ENCODE measurements at regions not wholly inside any gene's neighbourhood (a gene's known extent, or its start where the extent isn't known, plus 50 kb on each side); places are given as distances from the start of the nearest gene placed in this dataset.
"Not testable (repeated sequence)": the region's sequence is repeated elsewhere in the genome, so short reads cannot be mapped to it uniquely, and the experiment has no call there.

GRCh38 chr3:110506890-110507289 lies 564.7 kb upstream of the NECTIN3 start:
- no peak overlapping the region for H3K4me3 ChIP-seq (ENCODE audit: low read length)
- no peaks in the 10 kb centered on the region for H3K4me1 ChIP-seq (ENCODE audit: insufficient read depth, low read length)
- no peaks in the 10 kb centered on the region for H3K27me3 ChIP-seq (ENCODE audit: insufficient read depth, low read length)
- H3K9me3 ChIP-seq (ENCODE audit: low read depth, low read length) = no peaks in the 10 kb centered on the region

- H3K27me3 ChIP-seq (ENCODE audit: insufficient read depth, low read length); H3K4me3 ChIP-seq (ENCODE audit: low read length); H3K4me1 ChIP-seq (ENCODE audit: insufficient read depth, low read length); H3K9me3 ChIP-seq (ENCODE audit: low read depth, low read length): not testable (repeated sequence)
Measured at GRCh38 chr3:110507570-110507969, 564.0 kb upstream of the NECTIN3 start.

- H3K4me1 ChIP-seq (ENCODE audit: insufficient read depth, low read length) = no peaks in the 10 kb centered on the region
- no peaks in the 10 kb centered on the region for H3K9me3 ChIP-seq (ENCODE audit: low read depth, low read length)
- no peaks in the 10 kb centered on the region for H3K27me3 ChIP-seq (ENCODE audit: insufficient read depth, low read length)
- no peak overlapping the region for H3K4me3 ChIP-seq (ENCODE audit: low read length)
Measured at GRCh38 chr3:110512961-110513360, 558.7 kb upstream of the NECTIN3 start.

GRCh38 chr3:110518031-110518430 lies 553.6 kb upstream of the NECTIN3 start:
- Histone ChIP-seq H3K4me1 (ENCODE audit: insufficient read depth, low read length) (no peaks in the 10 kb centered on the region), H3K4me3 (ENCODE audit: low read length) (no peak overlapping the region), H3K9me3 (ENCODE audit: low read depth, low read length) (no peaks in the 10 kb centered on the region), H3K27me3 (ENCODE audit: insufficient read depth, low read length) (no peaks in the 10 kb centered on the region)

- Histone ChIP-seq H3K4me1 (ENCODE audit: insufficient read depth, low read length) (no peaks in the 10 kb centered on the region), H3K9me3 (ENCODE audit: low read depth, low read length) (no peaks in the 10 kb centered on the region), H3K27me3 (ENCODE audit: insufficient read depth, low read length) (no peaks in the 10 kb centered on the region), H3K4me3 (ENCODE audit: low read length) (no peak overlapping the region)
Measured at GRCh38 chr3:110519071-110519470, 552.5 kb upstream of the NECTIN3 start.

GRCh38 chr3:110521019-110521418 lies 550.6 kb upstream of the NECTIN3 start:
- Histone ChIP-seq H3K9me3 (ENCODE audit: low read depth, low read length) (no peaks in the 10 kb centered on the region), H3K27me3 (ENCODE audit: insufficient read depth, low read length) (no peaks in the 10 kb centered on the region), H3K4me1 (ENCODE audit: insufficient read depth, low read length) (no peaks in the 10 kb centered on the region), H3K4me3 (ENCODE audit: low read length) (no peak overlapping the region)

- not testable (repeated sequence) for H3K9me3 ChIP-seq (ENCODE audit: low read depth, low read length); H3K27me3 ChIP-seq (ENCODE audit: insufficient read depth, low read length); H3K4me3 ChIP-seq (ENCODE audit: low read length); H3K4me1 ChIP-seq (ENCODE audit: insufficient read depth, low read length)
Measured at GRCh38 chr3:110525558-110526064, 546.0 kb upstream of the NECTIN3 start.

- H3K27me3 ChIP-seq (ENCODE audit: insufficient read depth, low read length) = no peaks in the 10 kb centered on the region
- H3K4me1 ChIP-seq (ENCODE audit: insufficient read depth, low read length) = no peaks in the 10 kb centered on the region
- H3K9me3 ChIP-seq (ENCODE audit: low read depth, low read length) = no peaks in the 10 kb centered on the region
- no peak overlapping the region for H3K4me3 ChIP-seq (ENCODE audit: low read length)
Measured at GRCh38 chr3:110526777-110527727, 544.6 kb upstream of the NECTIN3 start.

GRCh38 chr3:110528305-110529121 lies 543.1 kb upstream of the NECTIN3 start:
- Histone ChIP-seq H3K27me3 (ENCODE audit: insufficient read depth, low read length) (no peaks in the 10 kb centered on the region), H3K9me3 (ENCODE audit: low read depth, low read length) (no peaks in the 10 kb centered on the region), H3K4me3 (ENCODE audit: low read length) (no peak overlapping the region), H3K4me1 (ENCODE audit: insufficient read depth, low read length) (no peaks in the 10 kb centered on the region)

GRCh38 chr3:110530902-110531301 lies 540.7 kb upstream of the NECTIN3 start:
- Histone ChIP-seq H3K4me1 (ENCODE audit: insufficient read depth, low read length) (no peaks in the 10 kb centered on the region), H3K27me3 (ENCODE audit: insufficient read depth, low read length) (no peaks in the 10 kb centered on the region)

GRCh38 chr3:110533089-110533488 lies 538.5 kb upstream of the NECTIN3 start:
- Histone ChIP-seq H3K4me3 (ENCODE audit: low read length) (no peak overlapping the region), H3K4me1 (ENCODE audit: insufficient read depth, low read length) (no peaks in the 10 kb centered on the region), H3K9me3 (ENCODE audit: low read depth, low read length) (no peaks in the 10 kb centered on the region), H3K27me3 (ENCODE audit: insufficient read depth, low read length) (no peaks in the 10 kb centered on the region)

More at GRCh38 chr3:110530902-110531301, 540.7 kb upstream of the NECTIN3 start:
- Histone ChIP-seq H3K4me3 (ENCODE audit: low read length) (no peak overlapping the region), H3K9me3 (ENCODE audit: low read depth, low read length) (no peaks in the 10 kb centered on the region)

- H3K9me3 ChIP-seq (ENCODE audit: low read depth, low read length) = no peaks in the 10 kb centered on the region
- no peaks in the 10 kb centered on the region for H3K27me3 ChIP-seq (ENCODE audit: insufficient read depth, low read length)
- H3K4me3 ChIP-seq (ENCODE audit: low read length) = no peak overlapping the region
Measured at GRCh38 chr3:110542552-110543150, 529.0 kb upstream of the NECTIN3 start.

GRCh38 chr3:110544730-110545129 lies 526.9 kb upstream of the NECTIN3 start:
- H3K9me3 ChIP-seq (ENCODE audit: low read depth, low read length) = no peaks in the 10 kb centered on the region
- no peaks in the 10 kb centered on the region for H3K4me1 ChIP-seq (ENCODE audit: insufficient read depth, low read length)
- H3K4me3 ChIP-seq (ENCODE audit: low read length) = no peak overlapping the region
- no peaks in the 10 kb centered on the region for H3K27me3 ChIP-seq (ENCODE audit: insufficient read depth, low read length)

More at GRCh38 chr3:110542552-110543150, 529.0 kb upstream of the NECTIN3 start:
- no peaks in the 10 kb centered on the region for H3K4me1 ChIP-seq (ENCODE audit: insufficient read depth, low read length)

- no peaks in the 10 kb centered on the region for H3K27me3 ChIP-seq (ENCODE audit: insufficient read depth, low read length)
- no peak overlapping the region for H3K4me3 ChIP-seq (ENCODE audit: low read length)
- no peaks in the 10 kb centered on the region for H3K9me3 ChIP-seq (ENCODE audit: low read depth, low read length)
- no peaks in the 10 kb centered on the region for H3K4me1 ChIP-seq (ENCODE audit: insufficient read depth, low read length)
Measured at GRCh38 chr3:110550511-110550910, 521.1 kb upstream of the NECTIN3 start.

- Histone ChIP-seq H3K4me3 (ENCODE audit: low read length) (no peak overlapping the region), H3K27me3 (ENCODE audit: insufficient read depth, low read length) (no peaks in the 10 kb centered on the region), H3K9me3 (ENCODE audit: low read depth, low read length) (no peaks in the 10 kb centered on the region), H3K4me1 (ENCODE audit: insufficient read depth, low read length) (no peaks in the 10 kb centered on the region)
Measured at GRCh38 chr3:110562621-110563020, 509.0 kb upstream of the NECTIN3 start.

Measured in mononuclear cell (primary cell).